GM12892 (cell line): ENCODE measurements at regions not wholly inside any gene's neighbourhood (a gene's known extent, or its start where the extent isn't known, plus 50 kb on each side); places are given as distances from the start of the nearest gene placed in this dataset.

ENCODE experiments used
- POLR2A ChIP-seq: IDR thresholded peaks from 2 replicates; pipeline ENCODE4 v1.6.1; 2011; ENCODE audit warnings: low read depth, low read length, control low read depth
- POLR2AphosphoS5 ChIP-seq: IDR thresholded peaks from 2 replicates; pipeline ENCODE4 v1.6.1; 2011; ENCODE audit warnings: low read depth, low read length, control low read depth
- TAF1 ChIP-seq: IDR thresholded peaks from 2 replicates; pipeline ENCODE4 v1.6.1; 2011; ENCODE audit warnings: low read depth, mild to moderate bottlenecking, control low read depth, low read length, borderline replicate concordance

DNA sequence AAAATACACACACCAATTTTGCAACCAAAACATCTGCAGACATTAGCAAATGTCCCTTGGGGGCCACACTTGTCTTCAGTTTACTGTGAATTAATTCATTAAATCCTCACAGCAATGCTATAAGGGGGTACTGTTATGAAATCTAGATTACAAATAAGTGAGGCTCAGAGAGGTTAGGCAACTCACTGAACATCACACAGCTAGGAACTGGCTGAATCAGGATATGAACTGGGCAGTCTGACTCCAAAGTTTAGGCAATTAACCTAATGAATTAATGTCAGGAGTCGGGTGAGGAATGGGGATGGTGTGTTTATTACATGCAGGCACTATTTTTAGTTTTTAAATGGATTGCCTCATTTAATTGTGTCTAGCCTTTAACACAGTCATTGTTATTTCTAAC lies 305.7 kb upstream of the XYLT1 start:
- TF ChIP-seq POLR2AphosphoS5 (no peak), TAF1 (no peak), POLR2A (no peak)
